ENCODE measurements at regions not wholly inside any gene's neighbourhood (a gene's known extent, or its start where the extent isn't known, plus 50 kb on each side); places are given as distances from the start of the nearest gene placed in this dataset.
"Not testable (repeated sequence)": the region's sequence is repeated elsewhere in the genome, so short reads cannot be mapped to it uniquely, and the experiment has no call there.

GRCh38 chr2:184154438-184154837 lies 443.9 kb upstream of the ZNF804A start:
- peak in 1 of 2 donors; percentile 0 for DNase-seq (ENCODE audit: low read depth in 2 of 2)
- H3K4me3 ChIP-seq (replicated peaks in 1 of 2; ENCODE audit: low read depth in 2 of 2, low read length in 2 of 2): no peak overlapping the region
- TF ChIP-seq CTCF (IDR thresholded peaks at IDR 0.05; ENCODE audit: low read depth, low read length): no peak

- TF ChIP-seq CTCF (IDR thresholded peaks at IDR 0.05; ENCODE audit: low read depth, low read length): no peak
- DNase-seq (ENCODE audit: low read depth in 2 of 2): no peak
- no peak overlapping the region for H3K4me3 ChIP-seq (replicated peaks in 1 of 2; ENCODE audit: low read depth in 2 of 2, low read length in 2 of 2)
Observed at GRCh38 chr2:184155791-184156190, 442.5 kb upstream of the ZNF804A start.

- no peak for DNase-seq (ENCODE audit: low read depth in 2 of 2)
- no peak for TF ChIP-seq CTCF (IDR thresholded peaks at IDR 0.05; ENCODE audit: low read depth, low read length)
- no peak overlapping the region for H3K4me3 ChIP-seq (replicated peaks in 1 of 2; ENCODE audit: low read depth in 2 of 2, low read length in 2 of 2)
Observed at GRCh38 chr2:184157141-184157540, 441.2 kb upstream of the ZNF804A start.

- TF ChIP-seq CTCF (IDR thresholded peaks at IDR 0.05; ENCODE audit: low read depth, low read length): no peak
- no peak overlapping the region for H3K4me3 ChIP-seq (replicated peaks in 1 of 2; ENCODE audit: low read depth in 2 of 2, low read length in 2 of 2)
- DNase-seq (ENCODE audit: low read depth in 2 of 2): no peak
Observed at GRCh38 chr2:184162426-184162825, 435.9 kb upstream of the ZNF804A start.

- DNase-seq (ENCODE audit: low read depth in 2 of 2); H3K4me3 ChIP-seq (replicated peaks in 1 of 2; ENCODE audit: low read depth in 2 of 2, low read length in 2 of 2): not testable (repeated sequence)
Observed at GRCh38 chr2:184168823-184169222, 429.5 kb upstream of the ZNF804A start.

- no peak overlapping the region for H3K4me3 ChIP-seq (replicated peaks in 1 of 2; ENCODE audit: low read depth in 2 of 2, low read length in 2 of 2)
- no peak for TF ChIP-seq CTCF (IDR thresholded peaks at IDR 0.05; ENCODE audit: low read depth, low read length)
- DNase-seq (ENCODE audit: low read depth in 2 of 2): no peak
Observed at GRCh38 chr2:184169366-184169765, 429.0 kb upstream of the ZNF804A start.

GRCh38 chr2:184174493-184175104 lies 423.7 kb upstream of the ZNF804A start:
- no peak overlapping the region for H3K4me3 ChIP-seq (replicated peaks in 1 of 2; ENCODE audit: low read depth in 2 of 2, low read length in 2 of 2)
- TF ChIP-seq CTCF (IDR thresholded peaks at IDR 0.05; ENCODE audit: low read depth, low read length): no peak
- DNase-seq (ENCODE audit: low read depth in 2 of 2): no peak
